BLaER1 (cell line): ENCODE measurements at regions not wholly inside any gene's neighbourhood (a gene's known extent, or its start where the extent isn't known, plus 50 kb on each side); places are given as distances from the start of the nearest gene placed in this dataset.

Experiments
- H3K27ac ChIP-seq: shearing (Covaris generic); formaldehyde crosslinking; 2 replicates; pipeline ENCODE4 v1.8.1; 2022
- H3K27me3 ChIP-seq: shearing (Covaris generic); formaldehyde crosslinking; 2 replicates; pipeline ENCODE4 v1.8.1; 2022
- H3K36me3 ChIP-seq: shearing (Covaris generic); formaldehyde crosslinking; 2 replicates; pipeline ENCODE4 v1.8.1; 2022
- H3K4me1 ChIP-seq: shearing (Covaris generic); formaldehyde crosslinking; 2 replicates; pipeline ENCODE4 v1.8.1; 2022
- H3K4me2 ChIP-seq: shearing (Covaris generic); formaldehyde crosslinking; 2 replicates; pipeline ENCODE4 v1.8.1; 2022
- H3K4me3 ChIP-seq: shearing (Covaris generic); formaldehyde crosslinking; 2 replicates; pipeline ENCODE4 v1.8.1; 2022
- H3K9ac ChIP-seq: shearing (Covaris generic); formaldehyde crosslinking; 2 replicates; pipeline ENCODE4 v1.8.1; 2022
- H3K9me3 ChIP-seq: shearing (Covaris generic); formaldehyde crosslinking; 2 replicates; pipeline ENCODE4 v1.8.1; 2022
- H4K20me1 ChIP-seq: shearing (Covaris generic); formaldehyde crosslinking; 2 replicates; pipeline ENCODE4 v1.8.1; 2022
- Cebpa-rat ChIP-seq: shearing (Covaris generic); IDR thresholded peaks from 2 replicates; pipeline ENCODE4 v1.8.1; 2022

- H3K27me3 ChIP-seq = no peaks in the 10 kb centered on the region
- H3K4me3 ChIP-seq = no peak overlapping the region
- H3K4me2 ChIP-seq = 0 out of 2 replicates have a peak overlapping the region, but pooled peaks have one; percentile 30
- peaks cover 64% of the 10 kb centered on the region for H3K4me1 ChIP-seq
- H4K20me1 ChIP-seq = no peaks in the 10 kb centered on the region
- peaks cover 18% of the 10 kb centered on the region; the same call in 1 of the 2 replicates for H3K36me3 ChIP-seq
- H3K9me3 ChIP-seq = no peaks in the 10 kb centered on the region
- H3K9ac ChIP-seq = no peak overlapping the region
- TF ChIP-seq Cebpa-rat = no peak
- peak overlapping the region; percentile 44; the same call in 1 of the 2 replicates for H3K27ac ChIP-seq
These were observed 92.1 kb upstream of the GSE1 start for GRCh38 chr16:85520853-85521521.

GRCh38 chr16:85521552-85522307 is 91.4 kb upstream of the GSE1 start:
- Histone ChIP-seq H3K4me2 (peak overlapping the region; percentile 30), H3K4me3 (no peak overlapping the region), H3K36me3 (peaks cover 18% of the 10 kb centered on the region; the same call in 1 of the 2 replicates), H3K27me3 (no peaks in the 10 kb centered on the region), H3K27ac (peak overlapping the region; percentile 44), H4K20me1 (no peaks in the 10 kb centered on the region), H3K9me3 (no peaks in the 10 kb centered on the region), H3K4me1 (peaks cover 64% of the 10 kb centered on the region), H3K9ac (no peak overlapping the region; the same call in 1 of the 2 replicates)
- TF ChIP-seq Cebpa-rat = no peak

GRCh38 chr16:85522308-85522841 is 90.7 kb upstream of the GSE1 start:
- H3K9ac ChIP-seq = no peak overlapping the region
- H3K27me3 ChIP-seq = no peaks in the 10 kb centered on the region
- peaks cover 18% of the 10 kb centered on the region; the same call in 1 of the 2 replicates for H3K36me3 ChIP-seq
- H4K20me1 ChIP-seq = no peaks in the 10 kb centered on the region
- H3K27ac ChIP-seq = peak overlapping the region; percentile 92
- H3K4me1 ChIP-seq = peaks cover 65% of the 10 kb centered on the region
- no peak overlapping the region for H3K4me3 ChIP-seq
- no peaks in the 10 kb centered on the region for H3K9me3 ChIP-seq
- H3K4me2 ChIP-seq = peak overlapping the region; percentile 92
- no peak for TF ChIP-seq Cebpa-rat

- Histone ChIP-seq H3K27ac (peak overlapping the region; percentile 92), H4K20me1 (no peaks in the 10 kb centered on the region), H3K9ac (peak overlapping the region; percentile 54), H3K27me3 (no peaks in the 10 kb centered on the region), H3K4me2 (peak overlapping the region; percentile 92), H3K4me1 (peaks cover 72% of the 10 kb centered on the region), H3K4me3 (peak overlapping the region; percentile 29; the same call in 1 of the 2 replicates), H3K36me3 (peaks cover 18% of the 10 kb centered on the region; the same call in 1 of the 2 replicates), H3K9me3 (no peaks in the 10 kb centered on the region)
- no peak for TF ChIP-seq Cebpa-rat
These were observed 90.1 kb upstream of the GSE1 start for GRCh38 chr16:85522842-85523601.

GRCh38 chr16:85523602-85524364 is 89.3 kb upstream of the GSE1 start:
- Histone ChIP-seq H3K36me3 (peaks cover 12% of the 10 kb centered on the region; the same call in 1 of the 2 replicates), H4K20me1 (no peaks in the 10 kb centered on the region), H3K4me3 (peak overlapping the region; percentile 46; the same call in 1 of the 2 replicates), H3K27ac (peak overlapping the region; percentile 92), H3K27me3 (no peaks in the 10 kb centered on the region), H3K4me1 (peaks cover 79% of the 10 kb centered on the region), H3K9me3 (no peaks in the 10 kb centered on the region), H3K9ac (peak overlapping the region; percentile 54), H3K4me2 (peak overlapping the region; percentile 92)
- no peak for TF ChIP-seq Cebpa-rat

- H4K20me1 ChIP-seq = no peaks in the 10 kb centered on the region
- H3K9ac ChIP-seq = peak overlapping the region; percentile 54
- H3K4me2 ChIP-seq = peak overlapping the region; percentile 92
- H3K9me3 ChIP-seq = no peaks in the 10 kb centered on the region
- no peaks in the 10 kb centered on the region for H3K27me3 ChIP-seq
- H3K36me3 ChIP-seq = peaks cover 8% of the 10 kb centered on the region; the same call in 1 of the 2 replicates
- peaks cover 85% of the 10 kb centered on the region for H3K4me1 ChIP-seq
- H3K27ac ChIP-seq = peak overlapping the region; percentile 92
- no peak for TF ChIP-seq Cebpa-rat
- H3K4me3 ChIP-seq = peak overlapping the region; percentile 46
These were observed 88.8 kb upstream of the GSE1 start for GRCh38 chr16:85524365-85524629.

GRCh38 chr16:85524630-85525419 is 88.3 kb upstream of the GSE1 start:
- TF ChIP-seq Cebpa-rat = peak; percentile 100
- H3K4me1 ChIP-seq = peaks cover 90% of the 10 kb centered on the region
- H3K4me3 ChIP-seq = peak overlapping the region; percentile 46

GRCh38 chr16:85525420-85526184 is 87.5 kb upstream of the GSE1 start:
- H3K27me3 ChIP-seq = no peaks in the 10 kb centered on the region
- peak overlapping the region; percentile 92 for H3K4me2 ChIP-seq
- H3K4me3 ChIP-seq = peak overlapping the region; percentile 46
- no peaks in the 10 kb centered on the region for H3K9me3 ChIP-seq
- peaks cover 95% of the 10 kb centered on the region for H3K4me1 ChIP-seq
- H3K27ac ChIP-seq = peak overlapping the region; percentile 92
- H3K9ac ChIP-seq = peak overlapping the region; percentile 54
- no peaks in the 10 kb centered on the region for H4K20me1 ChIP-seq
- H3K36me3 ChIP-seq = no peaks in the 10 kb centered on the region
- no peak for TF ChIP-seq Cebpa-rat

More at GRCh38 chr16:85524630-85525419, 88.3 kb upstream of the GSE1 start:
- Histone ChIP-seq H3K27ac (peak overlapping the region; percentile 92), H3K36me3 (peaks cover 2% of the 10 kb centered on the region; the same call in 1 of the 2 replicates), H3K4me2 (peak overlapping the region; percentile 92), H3K9me3 (no peaks in the 10 kb centered on the region), H3K9ac (peak overlapping the region; percentile 54), H3K27me3 (no peaks in the 10 kb centered on the region), H4K20me1 (no peaks in the 10 kb centered on the region)
